ENCODE measurements at regions not wholly inside any gene's neighbourhood (a gene's known extent, or its start where the extent isn't known, plus 50 kb on each side); places are given as distances from the start of the nearest gene placed in this dataset.
"Not testable (repeated sequence)": the region's sequence is repeated elsewhere in the genome, so short reads cannot be mapped to it uniquely, and the experiment has no call there.

GRCh38 chr21:25243808-25244207 is 363.5 kb downstream of the MRPL39 start:
- no peak for DNase-seq (ENCODE audit: low read depth in 2 of 2)

GRCh38 chr21:25240974-25241373 is 366.3 kb downstream of the MRPL39 start:
- DNase-seq (ENCODE audit: low read depth in 2 of 2) = no peak

- DNase-seq (ENCODE audit: low read depth in 2 of 2) = no peak
Measured at GRCh38 chr21:25234857-25235801, 372.2 kb downstream of the MRPL39 start.

GRCh38 chr21:25220954-25221353 is 386.3 kb downstream of the MRPL39 start:
- DNase-seq (ENCODE audit: low read depth in 2 of 2) = no peak

- DNase-seq (ENCODE audit: low read depth in 2 of 2) = no peak
Measured at GRCh38 chr21:25220169-25220568, 387.1 kb downstream of the MRPL39 start.

GRCh38 chr21:25215698-25216384 is 391.4 kb downstream of the MRPL39 start:
- no peak for DNase-seq (ENCODE audit: low read depth in 2 of 2)

GRCh38 chr21:25214676-25215075 is 392.6 kb downstream of the MRPL39 start:
- no peak for DNase-seq (ENCODE audit: low read depth in 2 of 2)

- no peak for DNase-seq (ENCODE audit: low read depth in 2 of 2)
Measured at GRCh38 chr21:25199944-25200343, 407.3 kb downstream of the MRPL39 start.

GRCh38 chr21:25191141-25191540 is 416.1 kb downstream of the MRPL39 start:
- DNase-seq (ENCODE audit: low read depth in 2 of 2) = no peak

- no peak for DNase-seq (ENCODE audit: low read depth in 2 of 2)
Measured at GRCh38 chr21:25189497-25189896, 417.8 kb downstream of the MRPL39 start.

GRCh38 chr21:25188677-25189079 is 418.6 kb downstream of the MRPL39 start:
- DNase-seq (ENCODE audit: low read depth in 2 of 2) = no peak

- DNase-seq (ENCODE audit: low read depth in 2 of 2) = no peak
Measured at GRCh38 chr21:25186273-25186672, 421.0 kb downstream of the MRPL39 start.

- DNase-seq (ENCODE audit: low read depth in 2 of 2) = no peak
Measured at GRCh38 chr21:25183577-25183976, 423.7 kb downstream of the MRPL39 start.

- DNase-seq (ENCODE audit: low read depth in 2 of 2) = not testable (repeated sequence)
Measured at GRCh38 chr21:25181690-25182089, 425.6 kb downstream of the MRPL39 start.

- no peak for DNase-seq (ENCODE audit: low read depth in 2 of 2)
Measured at GRCh38 chr21:25179116-25179515, 428.2 kb downstream of the MRPL39 start.

- DNase-seq (ENCODE audit: low read depth in 2 of 2) = no peak
Measured at GRCh38 chr21:25176637-25177412, 430.5 kb downstream of the MRPL39 start.

- DNase-seq (ENCODE audit: low read depth in 2 of 2) = no peak
Measured at GRCh38 chr21:25175938-25176337, 431.3 kb downstream of the MRPL39 start.

- no peak for DNase-seq (ENCODE audit: low read depth in 2 of 2)
Measured at GRCh38 chr21:25171438-25171837, 435.8 kb downstream of the MRPL39 start.

- no peak for DNase-seq (ENCODE audit: low read depth in 2 of 2)
Measured at GRCh38 chr21:25170681-25171080, 436.6 kb downstream of the MRPL39 start.

- no peak for DNase-seq (ENCODE audit: low read depth in 2 of 2)
Measured at GRCh38 chr21:25169370-25169769, 437.9 kb downstream of the MRPL39 start.

GRCh38 chr21:25166904-25167303 is 440.4 kb downstream of the MRPL39 start:
- DNase-seq (ENCODE audit: low read depth in 2 of 2) = not testable (repeated sequence)

GRCh38 chr21:25161571-25161970 is 445.7 kb downstream of the MRPL39 start:
- DNase-seq (ENCODE audit: low read depth in 2 of 2) = no peak

All from stimulated activated CD4-positive, alpha-beta T cell treated with anti-CD3 and anti-CD28 coated beads, Interleukin-1b, Interleukin-23, amount 100 ng/mL, for 1 hour (primary cell).